Neuronal stem cell (in vitro differentiated cells): ENCODE measurements at regions not wholly inside any gene's neighbourhood (a gene's known extent, or its start where the extent isn't known, plus 50 kb on each side); places are given as distances from the start of the nearest gene placed in this dataset. TPM values are rescaled to one million over a fixed set of nuclear protein-coding genes. Genes with fewer than 3 reads are reported as not detected.

Experiments
- DNase-seq: peaks from one replicate; pipeline ENCODE4 v3.0.0-alpha.2; 2013; ENCODE audit warnings: low spot score
- H2AFZ ChIP-seq: one replicate; pipeline ENCODE4 v1.6.1; 2013; ENCODE audit warnings: mild to moderate bottlenecking, low read length, inconsistent platforms
- H2AK5ac ChIP-seq: 2 replicates; pipeline ENCODE4 v1.6.1; 2013; ENCODE audit warnings: low read depth, mild to moderate bottlenecking, inconsistent platforms, low read length, moderate library complexity, mixed read lengths
- H2BK120ac ChIP-seq: 2 replicates; pipeline ENCODE4 v1.6.1; 2013; ENCODE audit warnings: low read depth, mild to moderate bottlenecking, inconsistent platforms, low read length, moderate library complexity, mixed read lengths
- H2BK12ac ChIP-seq: one replicate; pipeline ENCODE4 v1.6.1; 2013; ENCODE audit warnings: low read length, inconsistent platforms
- H2BK15ac ChIP-seq: 2 replicates; pipeline ENCODE4 v1.6.1; 2013; ENCODE audit warnings: mild to moderate bottlenecking, low read length, inconsistent platforms, mixed read lengths
- H2BK5ac ChIP-seq: one replicate; pipeline ENCODE4 v1.6.1; 2013; ENCODE audit warnings: inconsistent platforms, mild to moderate bottlenecking, low read length, moderate library complexity
- H3K14ac ChIP-seq: one replicate; pipeline ENCODE4 v1.6.1; 2013; ENCODE audit warnings: low read length, inconsistent platforms
- H3K18ac ChIP-seq: 2 replicates; pipeline ENCODE4 v1.6.1; 2013; ENCODE audit warnings: low read length, inconsistent platforms
- H3K23ac ChIP-seq: 2 replicates; pipeline ENCODE4 v1.6.1; 2013; ENCODE audit warnings: low read depth, mild to moderate bottlenecking, mixed read lengths, low read length, inconsistent platforms; ENCODE audit not compliant: poor library complexity
- H3K27ac ChIP-seq: replicated peaks from 3 replicates; pipeline ENCODE4 v1.5.1; 2013; ENCODE audit warnings: low read length, inconsistent platforms
- H3K27me3 ChIP-seq, 3 experiments: 2 replicates each; pipeline ENCODE4 v1.6.1; 2013; ENCODE audit warnings: low read length in 3 of 3, mild to moderate bottlenecking in 2 of 3, inconsistent platforms in 1 of 3, low read depth in 1 of 3, mixed read lengths in 1 of 3, moderate library complexity in 1 of 3; ENCODE audit not compliant: control insufficient read depth in 3 of 3, insufficient read depth in 3 of 3
- H3K36me3 ChIP-seq, 2 donors: replicated peaks in 1 of 2; 2 replicates each; pipeline ENCODE4 v1.6.1; 2013; ENCODE audit warnings: low read length in 2 of 2; ENCODE audit not compliant: control insufficient read depth in 2 of 2, insufficient read depth in 2 of 2
- H3K4ac ChIP-seq: 2 replicates; pipeline ENCODE4 v1.6.1; 2013; ENCODE audit warnings: inconsistent platforms, mild to moderate bottlenecking, low read length, moderate library complexity
- H3K4me1 ChIP-seq, 2 donors: 1 replicate in 1 of 2; 2 replicates in 1 of 2; pipeline ENCODE4 v1.6.1; 2013; ENCODE audit warnings: low read length in 2 of 2, low read depth in 1 of 2; ENCODE audit not compliant: control insufficient read depth in 2 of 2, insufficient read depth in 1 of 2
- H3K4me2 ChIP-seq: one replicate; pipeline ENCODE4 v1.6.1; 2013; ENCODE audit warnings: mild to moderate bottlenecking, low read length, inconsistent platforms; ENCODE audit not compliant: insufficient read depth, poor library complexity, severe bottlenecking
- H3K4me3 ChIP-seq, 2 donors: 2 replicates each; pipeline ENCODE4 v1.5.1; 2013; ENCODE audit warnings: low read length in 2 of 2, mild to moderate bottlenecking in 2 of 2, inconsistent platforms in 1 of 2, moderate library complexity in 1 of 2
- H3K79me1 ChIP-seq: one replicate; pipeline ENCODE4 v1.6.1; 2013; ENCODE audit warnings: low read depth, mild to moderate bottlenecking, inconsistent platforms, low read length, moderate library complexity
- H3K9ac ChIP-seq: one replicate; pipeline ENCODE4 v1.6.1; 2013; ENCODE audit warnings: mild to moderate bottlenecking, low read depth, low read length, inconsistent platforms; ENCODE audit not compliant: poor library complexity
- H3K9me3 ChIP-seq, 2 donors: replicated peaks in 1 of 2; 2 replicates each; pipeline versions ENCODE3 to v1.6.1; 2013; ENCODE audit warnings: low read length in 2 of 2, mild to moderate bottlenecking in 2 of 2, inconsistent platforms in 1 of 2, low read depth in 1 of 2, mixed read lengths in 1 of 2, moderate library complexity in 1 of 2; ENCODE audit not compliant: control insufficient read depth in 2 of 2, insufficient read depth in 1 of 2
- H4K8ac ChIP-seq: one replicate; pipeline ENCODE4 v1.6.1; 2013; ENCODE audit warnings: low read depth, mild to moderate bottlenecking, inconsistent platforms, low read length, moderate library complexity
- H4K91ac ChIP-seq: one replicate; pipeline ENCODE4 v1.6.1; 2013; ENCODE audit warnings: low read length, low read depth, mild to moderate bottlenecking, inconsistent platforms; ENCODE audit not compliant: poor library complexity
- WGBS, 2 donors: extraction: QIAGEN DNeasy Blood & Tissue Kit; methylation state at CpG; one replicate each; pipeline ENCODE4 v1.1.7; 2013; ENCODE audit warnings: missing lambda C conversion rate in 2 of 2, mixed read lengths in 1 of 2; ENCODE audit not compliant: insufficient read length in 2 of 2, insufficient replicate concordance in 1 of 2; ENCODE audit errors: extremely low coverage in 2 of 2; 5-methylcytosine and 5-hydroxymethylcytosine counted together
- small RNA-seq: library from polyadenylated mRNA; stranded (forward); fragments of <200 nt; extraction: miRNeasy Mini kit (QIAGEN cat#:217004); gene quantifications from one replicate; pipeline ENCODE3, GENCODE V24; 2013; ENCODE audit not compliant: insufficient read depth

- Histone ChIP-seq H2AK5ac (no peak overlapping the region), H3K23ac (no peak overlapping the region), H2BK5ac (no peak overlapping the region), H3K14ac (no peak overlapping the region), H2BK120ac (no peak overlapping the region), H3K4me2 (no peak overlapping the region), H2AFZ (no peak overlapping the region), H3K18ac (no peak overlapping the region), H3K9me3 (no peaks in the 10 kb centered on the region), H3K4me3 (no peak overlapping the region), H3K4me1 (peaks cover 0 to 2% of the 10 kb centered on the region in 2 donors), H4K91ac (no peak overlapping the region), H3K27ac (no peak overlapping the region), H2BK12ac (no peak overlapping the region), H3K9ac (no peak overlapping the region), H2BK15ac (no peak overlapping the region), H3K79me1 (no peaks in the 10 kb centered on the region), H3K4ac (no peak overlapping the region), H4K8ac (no peak overlapping the region), H3K27me3 (peaks cover 0 to 4% (median 0%) of the 10 kb centered on the region in 3 experiments), H3K36me3 (no peaks in the 10 kb centered on the region)
- no CpG with 5 or more reads among the region's 1 CpG for WGBS, 2 donors
- DNase-seq = no peak
Measured at GRCh38 chr2:58293056-58293455, 51.9 kb upstream of the FANCL start.

- no peak for DNase-seq
- Histone ChIP-seq H3K4ac (no peak overlapping the region), H3K4me2 (no peak overlapping the region), H3K27me3 (peaks cover 0 to 4% (median 0%) of the 10 kb centered on the region in 3 experiments), H4K8ac (no peak overlapping the region), H3K4me3 (no peak overlapping the region), H2BK120ac (no peak overlapping the region), H3K18ac (no peak overlapping the region), H3K79me1 (no peaks in the 10 kb centered on the region), H3K23ac (no peak overlapping the region), H2BK5ac (no peak overlapping the region), H3K4me1 (peaks cover 0 to 2% of the 10 kb centered on the region in 2 donors), H2BK15ac (no peak overlapping the region), H3K27ac (no peak overlapping the region), H3K9me3 (no peaks in the 10 kb centered on the region), H3K9ac (no peak overlapping the region), H2AK5ac (no peak overlapping the region), H3K14ac (no peak overlapping the region), H4K91ac (no peak overlapping the region), H2AFZ (no peak overlapping the region), H3K36me3 (no peaks in the 10 kb centered on the region), H2BK12ac (no peak overlapping the region)
- no CpG with 5 or more reads among the region's 4 CpGs for WGBS, 2 donors
Measured at GRCh38 chr2:58291726-58292438, 50.8 kb upstream of the FANCL start.

Small RNAs in the stretch of these regions (small RNA-seq; reads per million reads assigned to genes)
- gene AC007179.3 = not detected
- not detected for gene MIR4432
- not detected for gene RNA5SP94
- not detected for gene RNU1-32P
- not detected for gene RNU6-508P
